OCI-LY3 (cell line): ENCODE measurements at regions not wholly inside any gene's neighbourhood (a gene's known extent, or its start where the extent isn't known, plus 50 kb on each side); places are given as distances from the start of the nearest gene placed in this dataset.

Experiments
- EZH2phosphoT487 ChIP-seq: fragments of 200-600 bp; shearing (Covaris generic); IDR thresholded peaks from 2 replicates; pipeline ENCODE4 v1.6.1; 2018; ENCODE audit warnings: antibody characterized with exemption, mixed run types, low read depth
- TF ChIP-seq, protein P1 (sequence below): fragments of 200-600, 300-600 bp; sonication (generic); IDR thresholded peaks from 2 replicates; pipeline ENCODE4 v1.5.1; 2014; ENCODE audit warnings: antibody characterized with exemption, low read length, low read depth

DNA sequence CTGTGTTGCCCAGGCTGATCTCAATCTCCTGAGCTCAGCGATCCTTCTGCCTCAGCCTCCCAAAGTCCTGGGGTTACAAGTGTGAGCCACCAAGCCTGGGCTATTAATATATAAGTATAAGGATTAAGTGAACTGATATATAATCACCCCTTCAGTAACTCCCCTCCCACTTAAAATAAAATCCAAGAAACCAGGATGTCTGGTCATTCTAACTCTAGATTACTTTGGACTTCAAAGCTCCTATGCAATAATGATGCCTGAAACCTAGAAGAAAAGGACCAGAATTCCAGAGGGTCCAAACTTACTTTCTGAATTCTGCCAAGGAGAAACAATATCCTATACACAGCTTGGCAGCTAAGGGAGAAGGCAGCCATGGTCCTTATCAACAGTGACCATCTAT, 206.8 kb upstream of the ZNF217 start:
- TF ChIP-seq, protein P1, sequence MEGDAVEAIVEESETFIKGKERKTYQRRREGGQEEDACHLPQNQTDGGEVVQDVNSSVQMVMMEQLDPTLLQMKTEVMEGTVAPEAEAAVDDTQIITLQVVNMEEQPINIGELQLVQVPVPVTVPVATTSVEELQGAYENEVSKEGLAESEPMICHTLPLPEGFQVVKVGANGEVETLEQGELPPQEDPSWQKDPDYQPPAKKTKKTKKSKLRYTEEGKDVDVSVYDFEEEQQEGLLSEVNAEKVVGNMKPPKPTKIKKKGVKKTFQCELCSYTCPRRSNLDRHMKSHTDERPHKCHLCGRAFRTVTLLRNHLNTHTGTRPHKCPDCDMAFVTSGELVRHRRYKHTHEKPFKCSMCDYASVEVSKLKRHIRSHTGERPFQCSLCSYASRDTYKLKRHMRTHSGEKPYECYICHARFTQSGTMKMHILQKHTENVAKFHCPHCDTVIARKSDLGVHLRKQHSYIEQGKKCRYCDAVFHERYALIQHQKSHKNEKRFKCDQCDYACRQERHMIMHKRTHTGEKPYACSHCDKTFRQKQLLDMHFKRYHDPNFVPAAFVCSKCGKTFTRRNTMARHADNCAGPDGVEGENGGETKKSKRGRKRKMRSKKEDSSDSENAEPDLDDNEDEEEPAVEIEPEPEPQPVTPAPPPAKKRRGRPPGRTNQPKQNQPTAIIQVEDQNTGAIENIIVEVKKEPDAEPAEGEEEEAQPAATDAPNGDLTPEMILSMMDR = no peak
- TF ChIP-seq EZH2phosphoT487 = no peak
